CD14-positive monocyte (primary cell): ENCODE measurements at regions not wholly inside any gene's neighbourhood (a gene's known extent, or its start where the extent isn't known, plus 50 kb on each side); places are given as distances from the start of the nearest gene placed in this dataset.

ENCODE experiments used
- DNase-seq, 3 donors: peaks; one replicate each; pipeline ENCODE4 v3.0.0-alpha.2; 2011 to 2022
- H2AFZ ChIP-seq: 2 replicates; pipeline ENCODE4 v1.6.0; 2012; ENCODE audit warnings: mild to moderate bottlenecking, low read depth, low read length, inconsistent platforms; ENCODE audit not compliant: insufficient read depth, poor library complexity, severe bottlenecking
- H3K27ac ChIP-seq, 2 donors: 1 replicate in 1 of 2; 2 replicates in 1 of 2; pipeline ENCODE4 v1.5.1; 2012 to 2013; ENCODE audit warnings: low read length in 2 of 2, control low read depth in 1 of 2, inconsistent platforms in 1 of 2, low read depth in 1 of 2, mild to moderate bottlenecking in 1 of 2
- H3K27me3 ChIP-seq, 2 donors: one replicate each; pipeline versions ENCODE4 v1.6.0 to v1.6.1; 2011 to 2013; ENCODE audit warnings: low read length in 2 of 2; ENCODE audit not compliant: control insufficient read depth in 2 of 2, insufficient read depth in 2 of 2
- H3K36me3 ChIP-seq, 2 donors: replicated peaks in 1 of 2; 1 replicate in 1 of 2; 2 replicates in 1 of 2; pipeline versions ENCODE4 v1.5.1 to v1.6.1; 2012 to 2013; ENCODE audit warnings: low read length in 2 of 2, control low read depth in 1 of 2, inconsistent platforms in 1 of 2, mild to moderate bottlenecking in 1 of 2; ENCODE audit not compliant: insufficient read depth in 2 of 2, control insufficient read depth in 1 of 2
- H3K4me1 ChIP-seq, 2 donors: 1 replicate in 1 of 2; 2 replicates in 1 of 2; pipeline versions ENCODE4 v1.5.1 to v1.6.1; 2012 to 2013; ENCODE audit warnings: low read length in 2 of 2, control low read depth in 1 of 2, inconsistent platforms in 1 of 2, mild to moderate bottlenecking in 1 of 2, moderate library complexity in 1 of 2; ENCODE audit not compliant: insufficient read depth in 2 of 2, control insufficient read depth in 1 of 2
- H3K4me2 ChIP-seq: replicated peaks from 2 replicates; pipeline ENCODE3; 2012; ENCODE audit warnings: low read length, moderate library complexity, mild to moderate bottlenecking; ENCODE audit not compliant: poor library complexity, severe bottlenecking; ENCODE audit errors: extremely low read depth
- H3K4me3 ChIP-seq, 3 experiments: fragments of 200-600 bp in 1 of 3; sonication (generic) in 1 of 3; replicated peaks in 1 of 3; 1 replicate in 2 of 3; 2 replicates in 1 of 3; pipeline ENCODE4 v1.5.1; 2011 to 2013; ENCODE audit warnings: low read length in 3 of 3, mild to moderate bottlenecking in 3 of 3, control low read depth in 2 of 3, low read depth in 2 of 3, inconsistent platforms in 1 of 3, moderate library complexity in 1 of 3
- H3K79me2 ChIP-seq: 2 replicates; pipeline ENCODE4 v1.6.0; 2012; ENCODE audit warnings: mild to moderate bottlenecking, control low read depth, inconsistent platforms, low read length, moderate library complexity; ENCODE audit not compliant: insufficient read depth
- H3K9ac ChIP-seq: 2 replicates; pipeline ENCODE4 v1.6.0; 2017; ENCODE audit warnings: low read length, mild to moderate bottlenecking; ENCODE audit not compliant: insufficient read depth, poor library complexity, severe bottlenecking
- H3K9me3 ChIP-seq, 2 donors: replicated peaks in 1 of 2; 1 replicate in 1 of 2; 2 replicates in 1 of 2; pipeline versions ENCODE4 v1.5.1 to v1.6.1; 2012 to 2013; ENCODE audit warnings: low read length in 2 of 2, control low read depth in 1 of 2; ENCODE audit not compliant: control insufficient read depth in 1 of 2, insufficient read depth in 1 of 2
- H4K20me1 ChIP-seq: 2 replicates; pipeline ENCODE4 v1.6.0; 2012; ENCODE audit warnings: mild to moderate bottlenecking, low read length, control low read depth, moderate library complexity; ENCODE audit not compliant: insufficient read depth
- H3K27ac Mint-ChIP-seq, 7 donors: one replicate each; pipeline ENCODE4 v1.8.0; 2020; ENCODE audit warnings: mild to moderate bottlenecking in 7 of 7, mixed read lengths in 7 of 7, moderate library complexity in 6 of 7, inconsistent platforms in 2 of 7
- H3K27me3 Mint-ChIP-seq, 3 donors: one replicate each; pipeline ENCODE4 v1.8.0; 2021 to 2022; ENCODE audit warnings: low read depth in 3 of 3, mild to moderate bottlenecking in 3 of 3, mixed read lengths in 3 of 3, moderate library complexity in 3 of 3, inconsistent platforms in 1 of 3
- H3K36me3 Mint-ChIP-seq, 2 donors: one replicate each; pipeline ENCODE4 v1.8.0; 2020; ENCODE audit warnings: mixed read lengths in 2 of 2, inconsistent platforms in 1 of 2, mild to moderate bottlenecking in 1 of 2
- H3K4me1 Mint-ChIP-seq: one replicate; pipeline ENCODE4 v1.8.0; 2020; ENCODE audit warnings: mild to moderate bottlenecking, mixed read lengths
- H3K4me3 Mint-ChIP-seq, 2 donors: one replicate each; pipeline ENCODE4 v1.8.0; 2020; ENCODE audit warnings: mild to moderate bottlenecking in 2 of 2, mixed read lengths in 2 of 2, moderate library complexity in 1 of 2
- H3K9me3 Mint-ChIP-seq, 7 donors: one replicate each; pipeline ENCODE4 v1.8.0; 2020 to 2022; ENCODE audit warnings: mixed read lengths in 7 of 7, mild to moderate bottlenecking in 6 of 7, moderate library complexity in 6 of 7, inconsistent platforms in 2 of 7
- WGBS: methylation state at CpG from one replicate; pipeline ENCODE4 v1.1.5; 2013; ENCODE audit warnings: missing lambda C conversion rate; ENCODE audit not compliant: insufficient coverage; 5-methylcytosine and 5-hydroxymethylcytosine counted together
- intact Hi-C, 2 donors: fragments of 100-400 bp; cut with micrococcal nuclease; formaldehyde crosslinking; loops; one replicate each; pipeline versions ENCODE4 v1.15.0 to v1.15.1; 2023
- TF ChIP-seq, protein P1 (sequence below): fragments of 200-600 bp; IDR thresholded peaks from one replicate; pipeline ENCODE4 v1.8.0; 2022; ENCODE audit warnings: antibody characterized with exemption, mild to moderate bottlenecking

DNA sequence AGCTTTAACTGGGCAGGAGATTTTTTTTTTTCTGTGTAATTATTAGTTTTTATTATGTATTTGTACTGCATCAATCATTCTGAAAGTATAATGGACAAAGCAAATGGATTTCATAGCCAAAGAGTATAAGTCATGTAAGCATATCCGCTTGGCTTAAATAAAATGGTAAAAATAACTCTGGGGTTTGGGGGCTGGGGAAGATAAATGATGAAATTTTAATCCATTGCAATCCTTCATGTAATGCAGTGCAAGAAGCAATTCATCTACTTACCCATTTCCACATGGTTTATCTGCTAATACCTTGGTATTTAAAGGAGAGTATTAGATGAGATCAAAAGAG lies 781.4 kb downstream of the QKI start:
- no peak for DNase-seq
- Histone ChIP-seq H3K4me3 (no peak overlapping the region), H3K9me3 (peaks cover 3 to 12% of the 10 kb centered on the region in 2 donors), H2AFZ (no peak overlapping the region), H3K27ac (no peak overlapping the region), H3K4me2 (no peak overlapping the region), H4K20me1 (no peaks in the 10 kb centered on the region), H3K79me2 (no peaks in the 10 kb centered on the region), H3K27me3 (no peaks in the 10 kb centered on the region), H3K4me1 (no peaks in the 10 kb centered on the region), H3K36me3 (no peaks in the 10 kb centered on the region), H3K9ac (no peak overlapping the region)
- H3K36me3 Mint-ChIP-seq: no peaks in the 10 kb centered on the region
- TF ChIP-seq, protein P1, sequence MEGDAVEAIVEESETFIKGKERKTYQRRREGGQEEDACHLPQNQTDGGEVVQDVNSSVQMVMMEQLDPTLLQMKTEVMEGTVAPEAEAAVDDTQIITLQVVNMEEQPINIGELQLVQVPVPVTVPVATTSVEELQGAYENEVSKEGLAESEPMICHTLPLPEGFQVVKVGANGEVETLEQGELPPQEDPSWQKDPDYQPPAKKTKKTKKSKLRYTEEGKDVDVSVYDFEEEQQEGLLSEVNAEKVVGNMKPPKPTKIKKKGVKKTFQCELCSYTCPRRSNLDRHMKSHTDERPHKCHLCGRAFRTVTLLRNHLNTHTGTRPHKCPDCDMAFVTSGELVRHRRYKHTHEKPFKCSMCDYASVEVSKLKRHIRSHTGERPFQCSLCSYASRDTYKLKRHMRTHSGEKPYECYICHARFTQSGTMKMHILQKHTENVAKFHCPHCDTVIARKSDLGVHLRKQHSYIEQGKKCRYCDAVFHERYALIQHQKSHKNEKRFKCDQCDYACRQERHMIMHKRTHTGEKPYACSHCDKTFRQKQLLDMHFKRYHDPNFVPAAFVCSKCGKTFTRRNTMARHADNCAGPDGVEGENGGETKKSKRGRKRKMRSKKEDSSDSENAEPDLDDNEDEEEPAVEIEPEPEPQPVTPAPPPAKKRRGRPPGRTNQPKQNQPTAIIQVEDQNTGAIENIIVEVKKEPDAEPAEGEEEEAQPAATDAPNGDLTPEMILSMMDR: no peak
- WGBS: no CpG with 5 or more reads among the region's 1 CpG
- intact Hi-C loops: no loop called here
- no peak overlapping the region for H3K27ac Mint-ChIP-seq
- H3K4me3 Mint-ChIP-seq: no peak overlapping the region
- peaks cover 0 to 13% (median 3%) of the 10 kb centered on the region in 7 donors for H3K9me3 Mint-ChIP-seq
- H3K27me3 Mint-ChIP-seq: peaks cover 0 to 3% (median 0%) of the 10 kb centered on the region in 3 donors
- H3K4me1 Mint-ChIP-seq: no peaks in the 10 kb centered on the region

DNA sequence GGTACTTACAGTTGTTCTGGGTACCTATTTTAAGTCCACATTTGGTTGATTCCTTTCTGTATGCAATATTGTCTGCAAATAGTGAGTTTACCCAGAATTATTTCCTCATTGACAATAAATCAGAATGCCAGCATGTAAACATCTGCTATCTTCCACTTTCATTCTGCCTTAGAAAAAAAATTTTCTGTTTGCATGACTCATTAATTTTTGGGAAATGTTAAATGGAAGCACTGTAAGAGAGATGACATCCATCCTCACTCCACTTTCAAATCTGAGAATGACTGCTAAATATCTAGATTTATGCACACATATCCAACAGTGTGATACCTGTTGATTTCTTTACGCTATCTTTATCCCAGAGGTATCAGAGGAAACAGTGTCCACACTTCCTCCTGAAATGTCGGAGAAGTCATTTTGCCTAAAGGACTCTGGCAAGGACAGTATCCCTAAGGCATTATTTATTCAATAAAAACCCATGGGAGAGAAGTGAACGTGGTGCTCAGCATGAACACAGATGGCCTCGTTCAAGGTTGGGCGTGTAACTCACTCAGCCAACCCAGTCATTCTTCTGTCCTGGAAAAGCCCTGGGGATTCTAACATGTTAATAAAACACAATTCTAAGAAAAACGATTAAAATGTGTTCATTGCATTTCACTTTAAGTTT lies 780.9 kb downstream of the QKI start:
- H3K27me3 Mint-ChIP-seq: peaks cover 0 to 3% (median 0%) of the 10 kb centered on the region in 3 donors
- H3K36me3 Mint-ChIP-seq: no peaks in the 10 kb centered on the region
- no peaks in the 10 kb centered on the region for H4K20me1 ChIP-seq
- no peak overlapping the region for H3K27ac ChIP-seq
- WGBS: 90% methylated on average over 4 of the region's 6 CpGs
- no peak overlapping the region for H3K4me3 ChIP-seq
- no peak overlapping the region for H3K27ac Mint-ChIP-seq
- H3K9me3 ChIP-seq: peaks cover 0 to 10% of the 10 kb centered on the region in 2 donors
- no peaks in the 10 kb centered on the region for H3K4me1 ChIP-seq
- TF ChIP-seq, protein P1: no peak
- intact Hi-C loops: no loop called here
- no peak overlapping the region for H3K4me3 Mint-ChIP-seq
- no peaks in the 10 kb centered on the region for H3K36me3 ChIP-seq
- H3K27me3 ChIP-seq: no peaks in the 10 kb centered on the region
- no peak overlapping the region for H3K4me2 ChIP-seq
- H3K9me3 Mint-ChIP-seq: peaks cover 0 to 13% (median 3%) of the 10 kb centered on the region in 7 donors
- DNase-seq: no peak
- H3K79me2 ChIP-seq: no peaks in the 10 kb centered on the region
- no peaks in the 10 kb centered on the region for H3K4me1 Mint-ChIP-seq
- H2AFZ ChIP-seq: no peak overlapping the region
- H3K9ac ChIP-seq: no peak overlapping the region
